T-helper 17 cell (primary cell): ENCODE measurements at regions not wholly inside any gene's neighbourhood (a gene's known extent, or its start where the extent isn't known, plus 50 kb on each side); places are given as distances from the start of the nearest gene placed in this dataset.
A peak's percentile ranks its signal among the peaks of the same experiment; 100 is the strongest.
"Not testable (repeated sequence)": the region's sequence is repeated elsewhere in the genome, so short reads cannot be mapped to it uniquely, and the experiment has no call there.

ENCODE experiments used
- ATAC-seq: fragments of 150-1000 bp; cut with Tn5 transposase; 2 replicates; pipeline ENCODE4 v1.10.0; 2021; ENCODE audit warnings: mild to moderate bottlenecking, moderate library complexity
- DNase-seq, 3 donors: peaks; one replicate each; pipeline versions ENCODE4 v3.0.0 to v3.0.0-alpha.2; 2020 to 2021
- H3K9me3 ChIP-seq: one replicate; pipeline ENCODE4 v1.7.0; 2013; ENCODE audit warnings: low read length, mild to moderate bottlenecking; ENCODE audit not compliant: control insufficient read depth, poor library complexity, severe bottlenecking
- H3K27ac Mint-ChIP-seq: one replicate; pipeline ENCODE4 v1.8.0; 2022; ENCODE audit warnings: mild to moderate bottlenecking, moderate library complexity, mixed read lengths
- H3K27me3 Mint-ChIP-seq: one replicate; pipeline ENCODE4 v1.8.0; 2022; ENCODE audit warnings: mixed read lengths
- H3K36me3 Mint-ChIP-seq: one replicate; pipeline ENCODE4 v1.8.0; 2022; ENCODE audit warnings: low read depth, mixed read lengths
- H3K4me1 Mint-ChIP-seq: one replicate; pipeline ENCODE4 v1.8.0; 2022; ENCODE audit warnings: mild to moderate bottlenecking, mixed read lengths
- H3K4me3 Mint-ChIP-seq: one replicate; pipeline ENCODE4 v1.8.0; 2022; ENCODE audit warnings: mild to moderate bottlenecking, moderate library complexity, mixed read lengths

DNA sequence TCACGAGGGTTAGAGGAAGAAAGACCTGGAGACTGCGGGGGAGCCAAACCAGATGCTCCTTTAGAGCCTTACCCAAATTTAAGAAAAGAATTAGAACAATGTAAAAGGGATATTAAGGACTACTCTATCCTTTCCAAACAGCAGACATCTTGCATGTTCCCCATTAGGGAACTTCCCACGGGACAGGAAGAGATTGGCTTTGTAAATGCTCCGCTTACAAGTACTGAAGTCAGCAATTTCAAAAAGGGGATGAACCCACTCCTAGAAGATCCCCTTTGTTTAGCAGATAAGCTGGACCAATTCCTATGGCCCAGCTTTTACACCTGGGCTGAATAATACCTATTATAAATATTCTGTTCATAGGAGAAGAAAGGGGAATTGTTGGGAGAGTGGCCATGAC lies 74.2 kb downstream of the APOBEC1 start:
- peaks cover 4% of the 10 kb centered on the region for H3K36me3 Mint-ChIP-seq
- DNase-seq: no peak
- H3K9me3 ChIP-seq: no peaks in the 10 kb centered on the region
- H3K4me1 Mint-ChIP-seq: peaks cover 9% of the 10 kb centered on the region
- no peak overlapping the region for H3K4me3 Mint-ChIP-seq
- no peak for ATAC-seq
- H3K27me3 Mint-ChIP-seq: peaks cover 71% of the 10 kb centered on the region
- H3K27ac Mint-ChIP-seq: no peak overlapping the region

DNA sequence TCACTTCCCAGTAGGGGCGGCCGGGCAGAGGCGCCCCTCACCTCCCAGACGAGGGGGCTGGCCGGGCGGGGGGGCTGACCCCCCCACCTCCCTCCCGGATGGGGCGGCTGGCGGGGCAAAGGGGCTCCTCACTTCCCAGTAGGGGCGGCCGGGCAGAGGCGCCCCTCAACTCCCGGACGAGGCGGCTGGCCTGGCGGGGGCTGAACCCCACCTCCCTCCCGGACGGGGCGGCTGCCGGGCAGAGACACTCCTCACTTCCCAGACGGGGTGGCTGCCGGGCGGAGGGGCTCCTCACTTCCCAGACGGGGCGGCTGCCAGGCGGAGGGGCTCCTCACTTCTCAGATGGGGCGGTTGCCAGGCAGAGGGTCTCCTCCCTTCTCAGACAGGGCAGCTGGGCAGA lies 75.6 kb downstream of the APOBEC1 start:
- DNase-seq, H3K27ac Mint-ChIP-seq, H3K9me3 ChIP-seq, H3K4me3 Mint-ChIP-seq, ATAC-seq, H3K36me3 Mint-ChIP-seq, H3K4me1 Mint-ChIP-seq: not testable (repeated sequence)
- peaks cover 72% of the 10 kb centered on the region for H3K27me3 Mint-ChIP-seq

DNA sequence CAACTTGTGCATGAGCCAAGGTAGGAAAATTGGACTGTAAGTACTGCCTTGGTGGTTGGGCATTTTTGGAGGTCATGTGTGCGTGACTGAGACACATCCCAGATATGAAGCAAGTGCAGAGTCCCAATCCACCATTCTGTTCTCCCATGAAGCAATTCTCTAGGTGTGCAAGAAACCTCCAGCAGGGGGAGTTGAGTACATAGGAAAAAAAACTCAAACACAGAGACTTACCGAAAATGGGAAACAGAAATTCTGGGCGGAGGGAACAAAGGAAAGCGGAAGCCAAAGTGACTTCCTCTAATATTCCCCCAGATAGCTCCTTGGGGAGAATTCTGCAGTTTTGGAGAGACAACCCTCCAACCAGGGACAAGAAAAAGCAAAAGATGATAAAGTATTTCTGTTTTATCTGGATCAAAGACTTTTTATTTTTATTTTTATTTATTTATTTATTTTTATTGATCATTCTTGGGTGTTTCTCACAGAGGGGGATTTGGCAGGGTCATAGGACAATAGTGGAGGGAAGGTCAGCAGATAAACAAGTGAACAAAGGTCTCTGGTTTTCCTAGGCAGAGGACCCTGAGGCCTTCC lies 76.9 kb downstream of the APOBEC1 start:
- H3K9me3 ChIP-seq, H3K36me3 Mint-ChIP-seq, H3K27ac Mint-ChIP-seq, H3K4me1 Mint-ChIP-seq, H3K4me3 Mint-ChIP-seq: not testable (repeated sequence)
- DNase-seq: peak in 1 of 3 donors; percentile 18
- H3K27me3 Mint-ChIP-seq: peaks cover 77% of the 10 kb centered on the region
- peak; percentile 54 for ATAC-seq

DNA sequence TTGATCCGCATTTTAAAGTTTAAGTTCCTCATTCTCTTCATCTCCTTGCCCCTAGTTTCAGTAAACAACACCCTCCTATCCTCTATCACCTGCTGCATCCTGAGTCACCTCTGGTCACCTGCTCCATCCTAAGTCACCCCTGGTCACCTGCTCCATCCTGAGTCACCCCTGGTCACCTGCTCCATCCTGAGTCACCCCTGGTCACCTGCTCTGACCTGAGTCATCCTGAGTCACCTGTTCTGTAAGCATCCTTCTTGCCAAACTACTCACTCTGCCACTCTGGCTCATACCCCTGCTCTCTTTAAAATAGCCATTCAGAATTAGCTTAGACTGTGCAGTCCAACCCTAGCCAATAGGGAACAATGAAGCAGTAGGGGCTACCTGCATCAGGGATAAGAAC lies 80.6 kb upstream of the CD163 start:
- ATAC-seq, H3K4me1 Mint-ChIP-seq, H3K27ac Mint-ChIP-seq, H3K9me3 ChIP-seq, H3K4me3 Mint-ChIP-seq, H3K36me3 Mint-ChIP-seq, DNase-seq: not testable (repeated sequence)
- H3K27me3 Mint-ChIP-seq: peaks cover 70% of the 10 kb centered on the region

DNA sequence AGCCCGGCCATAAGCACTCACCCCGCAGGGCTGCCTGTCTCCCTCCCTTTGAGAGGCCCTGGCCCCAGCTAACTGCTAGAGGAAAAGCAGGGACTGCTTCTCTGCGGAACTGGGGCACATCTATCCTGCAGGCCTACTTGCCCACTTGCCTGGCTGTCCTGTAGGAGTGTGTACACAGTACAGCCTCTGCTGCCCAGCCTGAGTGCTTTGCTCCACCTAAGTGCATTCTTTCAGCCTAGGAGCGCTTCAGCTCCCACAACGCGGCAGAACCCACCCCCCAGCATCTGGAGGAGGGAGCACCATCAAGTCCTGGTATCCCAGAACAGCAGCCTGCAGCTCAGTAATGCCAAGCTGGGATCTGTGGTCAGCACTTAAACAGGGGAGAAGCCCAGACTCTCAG lies 79.9 kb upstream of the CD163 start:
- DNase-seq: no peak
- H3K4me3 Mint-ChIP-seq: no peak overlapping the region
- no peak overlapping the region for H3K27ac Mint-ChIP-seq
- ATAC-seq: no peak
- peaks cover 2% of the 10 kb centered on the region for H3K4me1 Mint-ChIP-seq
- peaks cover 66% of the 10 kb centered on the region for H3K27me3 Mint-ChIP-seq
- peaks cover 6% of the 10 kb centered on the region for H3K36me3 Mint-ChIP-seq
- H3K9me3 ChIP-seq: no peaks in the 10 kb centered on the region

DNA sequence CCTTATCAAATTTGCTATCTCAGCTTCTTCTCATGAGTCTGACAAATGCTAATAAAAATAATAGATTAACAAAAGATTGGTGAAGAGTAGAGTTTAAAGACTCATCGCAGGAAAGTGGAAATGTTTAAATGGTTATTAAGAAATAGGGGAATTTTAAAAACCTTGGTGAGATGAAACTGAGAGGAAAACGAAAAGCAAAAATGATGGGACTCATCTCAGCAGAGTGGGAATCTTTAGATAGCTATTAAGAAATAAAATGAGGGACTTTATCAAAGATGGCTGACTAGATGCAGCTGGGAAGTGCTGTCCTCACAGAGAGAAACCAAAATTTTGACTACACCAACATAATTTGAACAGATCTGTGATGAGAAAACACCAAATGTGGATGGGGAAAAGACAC lies 79.2 kb upstream of the CD163 start:
- Mint-ChIP-seq H3K36me3 (peaks cover 6% of the 10 kb centered on the region), H3K4me1 (no peaks in the 10 kb centered on the region), H3K27ac (no peak overlapping the region), H3K27me3 (peaks cover 60% of the 10 kb centered on the region), H3K4me3 (no peak overlapping the region)
- ATAC-seq (no peak), DNase-seq (no peak)
- no peaks in the 10 kb centered on the region for H3K9me3 ChIP-seq

DNA sequence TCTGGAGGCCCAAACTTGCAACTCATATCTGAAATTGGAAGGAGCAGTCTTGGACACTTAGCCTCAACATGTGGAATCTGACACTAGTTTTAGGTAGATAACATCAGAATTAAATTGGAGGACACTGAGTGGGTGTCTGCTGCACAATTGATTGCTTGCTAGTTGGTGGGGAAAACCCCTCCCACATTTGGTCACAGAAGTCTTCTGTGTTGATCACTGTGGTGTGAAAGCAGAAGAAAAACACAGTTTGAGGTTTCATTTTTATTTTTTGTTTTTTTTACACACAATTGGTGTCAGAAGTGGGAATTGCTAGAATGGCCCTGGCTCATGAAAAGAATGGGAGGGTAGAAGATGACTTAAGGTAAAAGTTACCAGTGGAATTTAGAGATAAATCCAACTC lies 78.0 kb upstream of the CD163 start:
- no peak for ATAC-seq
- Mint-ChIP-seq H3K27me3 (peaks cover 48% of the 10 kb centered on the region), H3K36me3 (peaks cover 6% of the 10 kb centered on the region), H3K4me3 (no peak overlapping the region), H3K4me1 (no peaks in the 10 kb centered on the region), H3K27ac (no peak overlapping the region)
- no peak for DNase-seq
- no peaks in the 10 kb centered on the region for H3K9me3 ChIP-seq

DNA sequence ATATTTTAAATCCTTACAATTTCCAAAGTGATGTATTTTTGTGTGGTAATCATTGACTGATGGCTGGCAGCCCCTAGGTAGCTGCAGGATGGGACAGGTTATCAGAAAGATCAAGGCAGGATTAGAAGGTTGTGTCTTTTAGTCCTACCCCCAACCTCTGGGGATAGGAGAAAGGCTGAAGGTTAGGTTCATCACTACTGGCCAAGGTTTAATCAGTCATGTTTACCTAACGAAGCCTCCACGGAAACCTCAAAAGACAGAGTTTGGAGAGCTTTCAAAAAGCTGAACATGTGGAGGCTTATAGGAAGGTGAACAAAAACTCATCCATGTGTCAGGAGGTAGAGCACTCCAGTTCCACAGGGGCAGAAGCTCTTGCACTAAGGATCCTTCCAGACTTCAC lies 77.5 kb upstream of the CD163 start:
- peaks cover 42% of the 10 kb centered on the region for H3K27me3 Mint-ChIP-seq
- no peak for DNase-seq
- ATAC-seq: no peak
- no peaks in the 10 kb centered on the region for H3K4me1 Mint-ChIP-seq
- peaks cover 6% of the 10 kb centered on the region for H3K36me3 Mint-ChIP-seq
- no peaks in the 10 kb centered on the region for H3K9me3 ChIP-seq
- no peak overlapping the region for H3K4me3 Mint-ChIP-seq
- no peak overlapping the region for H3K27ac Mint-ChIP-seq

DNA sequence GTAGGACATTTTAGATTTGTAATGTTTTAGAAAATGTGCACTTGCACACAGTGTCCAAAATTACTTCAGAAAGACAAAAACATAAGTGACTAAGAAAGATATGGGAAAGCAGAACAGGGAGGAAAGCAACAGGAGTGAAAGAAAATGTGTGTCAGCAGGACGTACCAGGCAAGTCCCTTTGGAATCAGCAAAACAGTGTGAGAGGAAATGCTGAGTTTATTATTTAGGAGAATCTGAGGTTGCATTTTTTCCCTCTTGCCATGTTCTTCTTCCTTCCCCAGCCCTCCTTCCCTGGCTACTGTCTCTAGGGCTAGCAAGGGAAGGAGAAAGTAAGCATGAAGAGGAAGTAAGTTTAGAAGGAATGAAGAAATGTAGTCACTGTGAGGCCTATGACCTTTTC lies 67.7 kb upstream of the CD163 start:
- Mint-ChIP-seq H3K36me3 (no peaks in the 10 kb centered on the region), H3K4me3 (no peak overlapping the region), H3K27ac (no peak overlapping the region), H3K4me1 (no peaks in the 10 kb centered on the region), H3K27me3 (peaks cover 22% of the 10 kb centered on the region)
- H3K9me3 ChIP-seq: no peaks in the 10 kb centered on the region
- no peak for ATAC-seq
- DNase-seq: no peak

DNA sequence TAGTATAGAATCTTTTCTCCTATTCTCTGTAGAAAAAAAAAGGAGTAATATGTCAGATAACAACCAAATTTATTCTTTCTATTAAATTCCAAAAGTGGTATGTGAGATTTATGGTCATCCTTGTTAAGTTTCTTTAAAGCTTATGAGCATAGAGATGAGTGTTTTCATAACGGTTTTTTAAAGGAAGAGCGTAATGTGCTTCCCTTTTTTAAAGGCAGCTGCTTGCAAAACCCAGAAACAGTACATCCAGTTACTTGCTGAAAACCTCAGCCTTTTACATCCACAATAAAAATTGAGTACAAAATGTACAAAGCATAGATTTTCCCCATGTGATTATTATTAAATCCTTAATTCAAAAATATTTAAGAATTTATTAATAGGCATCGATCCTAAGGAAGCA lies 53.6 kb upstream of the CD163 start:
- Mint-ChIP-seq H3K36me3 (no peaks in the 10 kb centered on the region), H3K4me1 (peaks cover 3% of the 10 kb centered on the region), H3K27ac (no peak overlapping the region), H3K4me3 (no peak overlapping the region), H3K27me3 (peaks cover 35% of the 10 kb centered on the region)
- ATAC-seq (no peak), DNase-seq (no peak)
- no peaks in the 10 kb centered on the region for H3K9me3 ChIP-seq

DNA sequence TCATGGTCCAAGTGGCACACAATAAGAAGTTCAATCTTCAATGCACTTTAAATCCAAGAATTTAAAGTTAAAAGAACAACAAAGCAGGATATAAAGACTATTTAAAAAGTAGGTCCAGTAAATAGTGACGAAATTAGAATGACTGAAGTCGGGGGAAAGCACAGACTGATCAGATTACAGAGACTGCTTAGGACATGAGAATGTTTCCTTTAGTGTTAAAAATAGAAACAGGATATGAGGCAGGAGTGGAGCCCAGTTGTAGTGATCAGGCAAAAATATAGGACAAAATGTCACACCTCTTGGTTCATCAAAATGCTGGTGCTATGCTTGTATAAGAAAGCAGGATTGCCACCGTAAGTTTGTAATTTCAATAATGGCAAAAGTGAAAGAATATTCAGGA lies 52.2 kb upstream of the CD163 start:
- H3K36me3 Mint-ChIP-seq: no peaks in the 10 kb centered on the region
- H3K4me3 Mint-ChIP-seq: no peak overlapping the region
- no peak overlapping the region for H3K27ac Mint-ChIP-seq
- H3K4me1 Mint-ChIP-seq: peaks cover 3% of the 10 kb centered on the region
- ATAC-seq: no peak
- H3K27me3 Mint-ChIP-seq: peaks cover 35% of the 10 kb centered on the region
- no peaks in the 10 kb centered on the region for H3K9me3 ChIP-seq
- DNase-seq: no peak

DNA sequence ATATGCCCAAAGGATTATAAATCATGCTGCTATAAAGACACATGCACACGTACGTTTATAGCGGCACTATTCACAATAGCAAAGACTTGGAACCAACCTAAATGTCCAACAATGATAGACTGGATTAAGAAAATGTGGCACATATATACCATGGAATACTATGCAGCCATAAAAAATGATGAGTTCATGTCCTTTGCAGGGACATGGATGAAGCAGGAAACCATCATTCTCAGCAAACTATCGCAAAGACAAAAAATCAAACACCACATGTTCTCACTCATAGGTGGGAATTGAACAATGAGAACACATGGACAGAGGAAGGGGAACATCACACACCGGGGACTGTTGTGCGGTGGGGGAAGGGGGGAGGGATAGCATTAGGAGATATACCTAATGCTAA lies 51.3 kb upstream of the CD163 start:
- not testable (repeated sequence) for H3K27ac Mint-ChIP-seq, H3K4me1 Mint-ChIP-seq, H3K9me3 ChIP-seq, H3K4me3 Mint-ChIP-seq, ATAC-seq, H3K36me3 Mint-ChIP-seq, DNase-seq
- H3K27me3 Mint-ChIP-seq: peaks cover 28% of the 10 kb centered on the region
